Caco-2 (cell line): ENCODE measurements at regions not wholly inside any gene's neighbourhood (a gene's known extent, or its start where the extent isn't known, plus 50 kb on each side); places are given as distances from the start of the nearest gene placed in this dataset.

Source experiments
- BruUV-seq: library from RNA; stranded (reverse); fragments of 400-500 nt; replicated peaks from 2 replicates; lab custom pipeline; 2021; lab: Mats Ljungman, UMichigan
- CTCF ChIA-PET: fragments of 300-600 bp; sonication (Branson Sonifier 250); formaldehyde crosslinking; loops from one replicate; lab custom pipeline; 2022; ENCODE audit warnings: antibody characterized with exemption; lab: Charles Lee
- POLR2A ChIA-PET: fragments of 300-600 bp; sonication (Branson Sonifier 250); formaldehyde crosslinking; loops from one replicate; lab custom pipeline; 2022; ENCODE audit warnings: antibody characterized with exemption; lab: Charles Lee
- DNase-seq, 2 experiments: peaks; one replicate each; pipeline versions ENCODE4 v3.0.0 to v3.0.0-alpha.2; 2020 to 2022
- H3K27me3 ChIP-seq: replicated peaks from 2 replicates; pipeline ENCODE4 v1.6.0; 2011; ENCODE audit warnings: low read length; ENCODE audit not compliant: control insufficient read depth, insufficient read depth
- H3K36me3 ChIP-seq: 2 replicates; pipeline ENCODE4 v1.5.1; 2011; ENCODE audit warnings: low read length; ENCODE audit not compliant: control insufficient read depth, insufficient read depth
- H3K4me1 ChIP-seq: fragments of 250-450 bp; sonication (Bioruptor Pico); 2 replicates; pipeline ENCODE4 v1.5.1; 2020; ENCODE audit warnings: mild to moderate bottlenecking
- H3K4me3 ChIP-seq: 2 replicates; pipeline ENCODE4 v1.5.1; 2011; ENCODE audit warnings: low read depth, mild to moderate bottlenecking, control low read depth, low read length
- H3K9me3 ChIP-seq: fragments of 250-450 bp; sonication (Bioruptor Pico); 2 replicates; pipeline ENCODE4 v1.5.1; 2020; ENCODE audit warnings: mild to moderate bottlenecking, moderate library complexity
- H3K27ac Mint-ChIP-seq: one replicate; pipeline ENCODE4 v1.8.0; 2022; ENCODE audit warnings: mixed read lengths; ENCODE audit not compliant: unreplicated experiment
- H3K27me3 Mint-ChIP-seq: one replicate; pipeline ENCODE4 v1.8.0; 2022; ENCODE audit warnings: mixed read lengths; ENCODE audit not compliant: insufficient read depth, unreplicated experiment
- H3K36me3 Mint-ChIP-seq: one replicate; pipeline ENCODE4 v1.8.0; 2022; ENCODE audit warnings: mild to moderate bottlenecking, mixed read lengths; ENCODE audit not compliant: insufficient read depth, unreplicated experiment
- H3K4me1 Mint-ChIP-seq: one replicate; pipeline ENCODE4 v1.8.0; 2022; ENCODE audit warnings: low read depth, mixed read lengths; ENCODE audit not compliant: unreplicated experiment
- H3K4me3 Mint-ChIP-seq: one replicate; pipeline ENCODE4 v1.8.0; 2022; ENCODE audit warnings: mild to moderate bottlenecking, moderate library complexity, mixed read lengths; ENCODE audit not compliant: unreplicated experiment
- H3K9me3 Mint-ChIP-seq: one replicate; pipeline ENCODE4 v1.8.0; 2022; ENCODE audit warnings: mixed read lengths; ENCODE audit not compliant: unreplicated experiment
- CTCF ChIP-seq, 2 experiments: fragments of 200-600 bp in 1 of 2; IDR thresholded peaks; 1 replicate in 1 of 2; 2 replicates in 1 of 2; pipeline versions ENCODE4 v1.5.1 to v1.8.0; 2011 to 2022; ENCODE audit warnings: antibody characterized with exemption in 1 of 2, control low read depth in 1 of 2, inconsistent platforms in 1 of 2, low read depth in 1 of 2, low read length in 1 of 2, mild to moderate bottlenecking in 1 of 2, moderate library complexity in 1 of 2; ENCODE audit not compliant: insufficient read depth in 1 of 2, severe bottlenecking in 1 of 2, unreplicated experiment in 1 of 2
- intact Hi-C: fragments of 100-400 bp; cut with micrococcal nuclease; formaldehyde crosslinking; loops from one replicate; pipeline ENCODE4 v1.10.0; 2022; ENCODE audit not compliant: unreplicated experiment

- no peaks in the 10 kb centered on the region for H3K9me3 ChIP-seq
- intact Hi-C loops = no loop called here
- no peaks in the 10 kb centered on the region for H3K36me3 Mint-ChIP-seq
- H3K9me3 Mint-ChIP-seq = no peaks in the 10 kb centered on the region
- DNase-seq = no peak
- no peaks in the 10 kb centered on the region for H3K4me1 Mint-ChIP-seq
- H3K27ac Mint-ChIP-seq = no peak overlapping the region
- POLR2A ChIA-PET = no interaction called here
- H3K4me1 ChIP-seq = no peaks in the 10 kb centered on the region
- H3K27me3 Mint-ChIP-seq = no peaks in the 10 kb centered on the region
- no TSS peak for BruUV-seq
- TF ChIP-seq CTCF (IDR thresholded peaks at IDR 0.05; ENCODE audit: insufficient read depth in 1 of 2, low read depth in 1 of 2, low read length in 1 of 2, severe bottlenecking in 1 of 2, unreplicated experiment in 1 of 2) = no peak
- H3K4me3 Mint-ChIP-seq = no peak overlapping the region
- CTCF ChIA-PET = no interaction called here
- no peaks in the 10 kb centered on the region for H3K36me3 ChIP-seq
- H3K4me3 ChIP-seq = no peak overlapping the region
- no peaks in the 10 kb centered on the region for H3K27me3 ChIP-seq
Measured at GRCh38 chrX:68980906-68981616, 152.2 kb downstream of the EFNB1 start.

- H3K36me3 ChIP-seq = no peaks in the 10 kb centered on the region
- no peak for DNase-seq
- no peak overlapping the region for H3K4me3 ChIP-seq
- H3K27me3 Mint-ChIP-seq = peaks cover 3% of the 10 kb centered on the region
- POLR2A ChIA-PET = no interaction called here
- H3K27ac Mint-ChIP-seq = no peak overlapping the region
- H3K4me1 Mint-ChIP-seq = no peaks in the 10 kb centered on the region
- H3K4me1 ChIP-seq = no peaks in the 10 kb centered on the region
- H3K9me3 Mint-ChIP-seq = no peaks in the 10 kb centered on the region
- TF ChIP-seq CTCF (IDR thresholded peaks at IDR 0.05; ENCODE audit: insufficient read depth in 1 of 2, low read depth in 1 of 2, low read length in 1 of 2, severe bottlenecking in 1 of 2, unreplicated experiment in 1 of 2) = no peak
- intact Hi-C loops = no loop called here
- CTCF ChIA-PET = interaction anchor here (0.8 to 1.0 kb wide), 2 partner anchors 151 kb away, joined by 3 read pairs; no protein-coding TSS in a partner anchor
- BruUV-seq = no TSS peak
- no peak overlapping the region for H3K4me3 Mint-ChIP-seq
- H3K36me3 Mint-ChIP-seq = no peaks in the 10 kb centered on the region
- no peaks in the 10 kb centered on the region for H3K9me3 ChIP-seq
- no peaks in the 10 kb centered on the region for H3K27me3 ChIP-seq
Measured at GRCh38 chrX:68978655-68979054, 149.8 kb downstream of the EFNB1 start.

- Histone ChIP-seq H3K4me1 (no peaks in the 10 kb centered on the region), H3K36me3 (no peaks in the 10 kb centered on the region), H3K4me3 (no peak overlapping the region), H3K9me3 (no peaks in the 10 kb centered on the region), H3K27me3 (no peaks in the 10 kb centered on the region)
- CTCF ChIA-PET = interaction anchor here (0.6 to 0.8 kb wide), 2 partner anchors 108 to 150 kb away, joined by 3 to 4 read pairs; no protein-coding TSS in a partner anchor
- no peaks in the 10 kb centered on the region for H3K4me1 Mint-ChIP-seq
- H3K4me3 Mint-ChIP-seq = no peak overlapping the region
- POLR2A ChIA-PET = no interaction called here
- peaks cover 3% of the 10 kb centered on the region for H3K27me3 Mint-ChIP-seq
- intact Hi-C loops = no loop called here
- no peak for DNase-seq
- BruUV-seq = no TSS peak
- H3K36me3 Mint-ChIP-seq = no peaks in the 10 kb centered on the region
- H3K27ac Mint-ChIP-seq = no peak overlapping the region
- H3K9me3 Mint-ChIP-seq = no peaks in the 10 kb centered on the region
- no peak for TF ChIP-seq CTCF (IDR thresholded peaks at IDR 0.05; ENCODE audit: insufficient read depth in 1 of 2, low read depth in 1 of 2, low read length in 1 of 2, severe bottlenecking in 1 of 2, unreplicated experiment in 1 of 2)
Measured at GRCh38 chrX:68978255-68978654, 149.4 kb downstream of the EFNB1 start.
